Subcutaneous abdominal adipose tissue (tissue), 5 donors: ENCODE measurements at regions not wholly inside any gene's neighbourhood (a gene's known extent, or its start where the extent isn't known, plus 50 kb on each side); places are given as distances from the start of the nearest gene placed in this dataset.

ENCODE experiments used
- H3K27ac ChIP-seq: one replicate; pipeline ENCODE4 v1.7.0; 2013; ENCODE audit warnings: low read depth, mild to moderate bottlenecking, inconsistent platforms, low read length, moderate library complexity
- H3K27me3 ChIP-seq, 5 donors: one replicate each; pipeline ENCODE4 v1.7.0; 2013; ENCODE audit warnings: low read length in 5 of 5, inconsistent platforms in 1 of 5; ENCODE audit not compliant: control insufficient read depth in 5 of 5, insufficient read depth in 4 of 5
- H3K36me3 ChIP-seq, 5 donors: one replicate each; pipeline ENCODE4 v1.7.0; 2013; ENCODE audit warnings: low read length in 5 of 5; ENCODE audit not compliant: control insufficient read depth in 5 of 5, insufficient read depth in 5 of 5
- H3K4me1 ChIP-seq, 5 donors: one replicate each; pipeline ENCODE4 v1.7.0; 2013; ENCODE audit warnings: low read length in 5 of 5, mild to moderate bottlenecking in 3 of 5, moderate library complexity in 1 of 5; ENCODE audit not compliant: control insufficient read depth in 5 of 5, insufficient read depth in 5 of 5
- H3K4me3 ChIP-seq, 5 donors: one replicate each; pipeline ENCODE4 v1.7.0; 2013; ENCODE audit warnings: low read length in 5 of 5, low read depth in 1 of 5
- H3K9ac ChIP-seq, 5 donors: one replicate each; pipeline ENCODE4 v1.7.0; 2013; ENCODE audit warnings: low read length in 5 of 5, mild to moderate bottlenecking in 4 of 5, moderate library complexity in 3 of 5
- H3K9me3 ChIP-seq, 5 donors: one replicate each; pipeline ENCODE4 v1.7.0; 2013; ENCODE audit warnings: low read length in 5 of 5; ENCODE audit not compliant: control insufficient read depth in 5 of 5
- donor health status: healthy.
- donor health status: healthy.
- donor health status: healthy.
- donor health status: healthy.
- donor health status: healthy.

GRCh38 chr4:72974694-72975487 lies 94.6 kb downstream of the COX18 start:
- no peak overlapping the region for H3K9ac ChIP-seq
- H3K4me3 ChIP-seq = no peak overlapping the region
- no peak overlapping the region for H3K27ac ChIP-seq
- peaks cover 0 to 11% (median 6%) of the 10 kb centered on the region in 5 donors for H3K4me1 ChIP-seq
- H3K36me3 ChIP-seq = no peaks in the 10 kb centered on the region
- H3K27me3 ChIP-seq = no peaks in the 10 kb centered on the region
- peaks cover 0 to 3% (median 0%) of the 10 kb centered on the region in 5 donors for H3K9me3 ChIP-seq

- no peak overlapping the region for H3K27ac ChIP-seq
- no peak overlapping the region for H3K9ac ChIP-seq
- H3K9me3 ChIP-seq = peaks cover 0 to 3% (median 0%) of the 10 kb centered on the region in 5 donors
- H3K4me3 ChIP-seq = no peak overlapping the region
- H3K27me3 ChIP-seq = no peaks in the 10 kb centered on the region
- H3K4me1 ChIP-seq = peaks cover 0 to 22% (median 12%) of the 10 kb centered on the region in 5 donors
- H3K36me3 ChIP-seq = no peaks in the 10 kb centered on the region
Observed at GRCh38 chr4:72971572-72971971, 97.9 kb downstream of the COX18 start.

- Histone ChIP-seq H3K36me3 (no peaks in the 10 kb centered on the region), H3K9ac (no peak overlapping the region), H3K9me3 (peaks cover 0 to 3% (median 0%) of the 10 kb centered on the region in 5 donors), H3K4me3 (no peak overlapping the region), H3K4me1 (peaks cover 0 to 22% (median 12%) of the 10 kb centered on the region in 5 donors), H3K27ac (no peak overlapping the region), H3K27me3 (no peaks in the 10 kb centered on the region)
Observed at GRCh38 chr4:72970756-72971155, 98.8 kb downstream of the COX18 start.

GRCh38 chr4:72969976-72970375 lies 99.5 kb downstream of the COX18 start:
- Histone ChIP-seq H3K4me3 (no peak overlapping the region), H3K27ac (peak overlapping the region; percentile 21), H3K9ac (peak overlapping the region in 2 of 5 donors; percentile 35 to 66), H3K4me1 (peaks cover 0 to 22% (median 12%) of the 10 kb centered on the region in 5 donors), H3K27me3 (no peaks in the 10 kb centered on the region), H3K9me3 (peaks cover 0 to 3% (median 0%) of the 10 kb centered on the region in 5 donors), H3K36me3 (no peaks in the 10 kb centered on the region)

- Histone ChIP-seq H3K9me3 (peaks cover 0 to 4% (median 0%) of the 10 kb centered on the region in 5 donors), H3K4me1 (peaks cover 0 to 22% (median 12%) of the 10 kb centered on the region in 5 donors), H3K27ac (no peak overlapping the region)
Observed at GRCh38 chr4:72966652-72967051, 102.9 kb downstream of the COX18 start.

GRCh38 chr4:72959411-72959810 lies 110.1 kb downstream of the COX18 start:
- no peak overlapping the region for H3K9ac ChIP-seq
- no peak overlapping the region for H3K4me3 ChIP-seq
- H3K27me3 ChIP-seq = no peaks in the 10 kb centered on the region
- no peaks in the 10 kb centered on the region for H3K36me3 ChIP-seq
- H3K27ac ChIP-seq = no peak overlapping the region
- H3K9me3 ChIP-seq = peaks cover 0 to 11% (median 6%) of the 10 kb centered on the region in 5 donors
- H3K4me1 ChIP-seq = no peaks in the 10 kb centered on the region

More at GRCh38 chr4:72966652-72967051, 102.9 kb downstream of the COX18 start:
- Histone ChIP-seq H3K36me3 (no peaks in the 10 kb centered on the region), H3K4me3 (no peak overlapping the region), H3K27me3 (no peaks in the 10 kb centered on the region), H3K9ac (no peak overlapping the region)

GRCh38 chr4:72954811-72955210 lies 114.7 kb downstream of the COX18 start:
- Histone ChIP-seq H3K4me1 (peaks cover 0 to 6% (median 0%) of the 10 kb centered on the region in 5 donors), H3K36me3 (no peaks in the 10 kb centered on the region), H3K9me3 (peaks cover 0 to 6% (median 4%) of the 10 kb centered on the region in 5 donors), H3K4me3 (no peak overlapping the region), H3K27me3 (no peaks in the 10 kb centered on the region), H3K27ac (no peak overlapping the region), H3K9ac (no peak overlapping the region)

GRCh38 chr4:72953571-72953970 lies 115.9 kb downstream of the COX18 start:
- H3K4me3 ChIP-seq = no peak overlapping the region
- peaks cover 0 to 6% (median 0%) of the 10 kb centered on the region in 5 donors for H3K4me1 ChIP-seq
- no peak overlapping the region for H3K27ac ChIP-seq
- no peak overlapping the region for H3K9ac ChIP-seq
- H3K9me3 ChIP-seq = no peaks in the 10 kb centered on the region
- H3K27me3 ChIP-seq = no peaks in the 10 kb centered on the region
- no peaks in the 10 kb centered on the region for H3K36me3 ChIP-seq

GRCh38 chr4:72951628-72952027 lies 117.9 kb downstream of the COX18 start:
- Histone ChIP-seq H3K4me3 (no peak overlapping the region), H3K9ac (no peak overlapping the region), H3K36me3 (no peaks in the 10 kb centered on the region), H3K27ac (no peak overlapping the region), H3K27me3 (no peaks in the 10 kb centered on the region), H3K9me3 (no peaks in the 10 kb centered on the region), H3K4me1 (peaks cover 0 to 6% (median 0%) of the 10 kb centered on the region in 5 donors)

- no peak overlapping the region for H3K4me3 ChIP-seq
- no peaks in the 10 kb centered on the region for H3K27me3 ChIP-seq
- peaks cover 0 to 6% (median 0%) of the 10 kb centered on the region in 5 donors for H3K4me1 ChIP-seq
- no peak overlapping the region for H3K27ac ChIP-seq
- no peaks in the 10 kb centered on the region for H3K36me3 ChIP-seq
- peaks cover 0 to under 1% (median 0%) of the 10 kb centered on the region in 5 donors for H3K9me3 ChIP-seq
- H3K9ac ChIP-seq = no peak overlapping the region
Observed at GRCh38 chr4:72951147-72951546, 118.4 kb downstream of the COX18 start.
